GM10266 (cell line): ENCODE measurements at regions not wholly inside any gene's neighbourhood (a gene's known extent, or its start where the extent isn't known, plus 50 kb on each side); places are given as distances from the start of the nearest gene placed in this dataset.

Source experiments
- DNase-seq: peaks from one replicate; pipeline ENCODE4 v3.0.0; 2012; ENCODE audit errors: extremely low spot score
- CTCF ChIP-seq: IDR thresholded peaks from 2 replicates; pipeline ENCODE4 v1.5.1; 2012; ENCODE audit warnings: mild to moderate bottlenecking, low read depth; ENCODE audit not compliant: control insufficient read depth, insufficient read depth; ENCODE audit errors: missing control alignments

- no peak for TF ChIP-seq CTCF
- no peak for DNase-seq
These were observed 61.2 kb downstream of the MAGED1 start for GRCh38 chrX:51954592-51954991.

- no peak for TF ChIP-seq CTCF
These were observed 61.8 kb downstream of the MAGED1 start for GRCh38 chrX:51955200-51955599.

GRCh38 chrX:51956441-51956840 lies 63.0 kb downstream of the MAGED1 start:
- DNase-seq = no peak
- no peak for TF ChIP-seq CTCF

More at GRCh38 chrX:51955200-51955599, 61.8 kb downstream of the MAGED1 start:
- peak; percentile 1 for DNase-seq

- no peak for TF ChIP-seq CTCF
- no peak for DNase-seq
These were observed 81.9 kb downstream of the MAGED1 start for GRCh38 chrX:51975360-51975759.

GRCh38 chrX:51975811-51976210 lies 82.4 kb downstream of the MAGED1 start:
- TF ChIP-seq CTCF = no peak
- DNase-seq = no peak

GRCh38 chrX:51976503-51976902 lies 83.1 kb downstream of the MAGED1 start:
- no peak for DNase-seq
- TF ChIP-seq CTCF = no peak
